CD14-positive monocyte (primary cell): ENCODE measurements at regions not wholly inside any gene's neighbourhood (a gene's known extent, or its start where the extent isn't known, plus 50 kb on each side); places are given as distances from the start of the nearest gene placed in this dataset.

ENCODE experiments used
- DNase-seq, 3 donors: peaks; one replicate each; pipeline ENCODE4 v3.0.0-alpha.2; 2011 to 2022
- H2AFZ ChIP-seq: 2 replicates; pipeline ENCODE4 v1.6.0; 2012; ENCODE audit warnings: mild to moderate bottlenecking, low read depth, low read length, inconsistent platforms; ENCODE audit not compliant: insufficient read depth, poor library complexity, severe bottlenecking
- H3K27ac ChIP-seq, 2 donors: 1 replicate in 1 of 2; 2 replicates in 1 of 2; pipeline ENCODE4 v1.5.1; 2012 to 2013; ENCODE audit warnings: low read length in 2 of 2, control low read depth in 1 of 2, inconsistent platforms in 1 of 2, low read depth in 1 of 2, mild to moderate bottlenecking in 1 of 2
- H3K27me3 ChIP-seq, 2 donors: one replicate each; pipeline versions ENCODE4 v1.6.0 to v1.6.1; 2011 to 2013; ENCODE audit warnings: low read length in 2 of 2; ENCODE audit not compliant: control insufficient read depth in 2 of 2, insufficient read depth in 2 of 2
- H3K36me3 ChIP-seq, 2 donors: replicated peaks in 1 of 2; 1 replicate in 1 of 2; 2 replicates in 1 of 2; pipeline versions ENCODE4 v1.5.1 to v1.6.1; 2012 to 2013; ENCODE audit warnings: low read length in 2 of 2, control low read depth in 1 of 2, inconsistent platforms in 1 of 2, mild to moderate bottlenecking in 1 of 2; ENCODE audit not compliant: insufficient read depth in 2 of 2, control insufficient read depth in 1 of 2
- H3K4me1 ChIP-seq, 2 donors: 1 replicate in 1 of 2; 2 replicates in 1 of 2; pipeline versions ENCODE4 v1.5.1 to v1.6.1; 2012 to 2013; ENCODE audit warnings: low read length in 2 of 2, control low read depth in 1 of 2, inconsistent platforms in 1 of 2, mild to moderate bottlenecking in 1 of 2, moderate library complexity in 1 of 2; ENCODE audit not compliant: insufficient read depth in 2 of 2, control insufficient read depth in 1 of 2
- H3K4me2 ChIP-seq: replicated peaks from 2 replicates; pipeline ENCODE3; 2012; ENCODE audit warnings: low read length, moderate library complexity, mild to moderate bottlenecking; ENCODE audit not compliant: poor library complexity, severe bottlenecking; ENCODE audit errors: extremely low read depth
- H3K4me3 ChIP-seq, 3 experiments: fragments of 200-600 bp in 1 of 3; sonication (generic) in 1 of 3; replicated peaks in 1 of 3; 1 replicate in 2 of 3; 2 replicates in 1 of 3; pipeline ENCODE4 v1.5.1; 2011 to 2013; ENCODE audit warnings: low read length in 3 of 3, mild to moderate bottlenecking in 3 of 3, control low read depth in 2 of 3, low read depth in 2 of 3, inconsistent platforms in 1 of 3, moderate library complexity in 1 of 3
- H3K79me2 ChIP-seq: 2 replicates; pipeline ENCODE4 v1.6.0; 2012; ENCODE audit warnings: mild to moderate bottlenecking, control low read depth, inconsistent platforms, low read length, moderate library complexity; ENCODE audit not compliant: insufficient read depth
- H3K9ac ChIP-seq: 2 replicates; pipeline ENCODE4 v1.6.0; 2017; ENCODE audit warnings: low read length, mild to moderate bottlenecking; ENCODE audit not compliant: insufficient read depth, poor library complexity, severe bottlenecking
- H3K9me3 ChIP-seq, 2 donors: replicated peaks in 1 of 2; 1 replicate in 1 of 2; 2 replicates in 1 of 2; pipeline versions ENCODE4 v1.5.1 to v1.6.1; 2012 to 2013; ENCODE audit warnings: low read length in 2 of 2, control low read depth in 1 of 2; ENCODE audit not compliant: control insufficient read depth in 1 of 2, insufficient read depth in 1 of 2
- H4K20me1 ChIP-seq: 2 replicates; pipeline ENCODE4 v1.6.0; 2012; ENCODE audit warnings: mild to moderate bottlenecking, low read length, control low read depth, moderate library complexity; ENCODE audit not compliant: insufficient read depth
- H3K27ac Mint-ChIP-seq, 7 donors: one replicate each; pipeline ENCODE4 v1.8.0; 2020; ENCODE audit warnings: mild to moderate bottlenecking in 7 of 7, mixed read lengths in 7 of 7, moderate library complexity in 6 of 7, inconsistent platforms in 2 of 7
- H3K27me3 Mint-ChIP-seq, 3 donors: one replicate each; pipeline ENCODE4 v1.8.0; 2021 to 2022; ENCODE audit warnings: low read depth in 3 of 3, mild to moderate bottlenecking in 3 of 3, mixed read lengths in 3 of 3, moderate library complexity in 3 of 3, inconsistent platforms in 1 of 3
- H3K36me3 Mint-ChIP-seq, 2 donors: one replicate each; pipeline ENCODE4 v1.8.0; 2020; ENCODE audit warnings: mixed read lengths in 2 of 2, inconsistent platforms in 1 of 2, mild to moderate bottlenecking in 1 of 2
- H3K4me1 Mint-ChIP-seq: one replicate; pipeline ENCODE4 v1.8.0; 2020; ENCODE audit warnings: mild to moderate bottlenecking, mixed read lengths
- H3K4me3 Mint-ChIP-seq, 2 donors: one replicate each; pipeline ENCODE4 v1.8.0; 2020; ENCODE audit warnings: mild to moderate bottlenecking in 2 of 2, mixed read lengths in 2 of 2, moderate library complexity in 1 of 2
- H3K9me3 Mint-ChIP-seq, 7 donors: one replicate each; pipeline ENCODE4 v1.8.0; 2020 to 2022; ENCODE audit warnings: mixed read lengths in 7 of 7, mild to moderate bottlenecking in 6 of 7, moderate library complexity in 6 of 7, inconsistent platforms in 2 of 7
- CTCF ChIP-seq: fragments of 200-600 bp; IDR thresholded peaks from one replicate; pipeline ENCODE4 v1.8.0; 2022; ENCODE audit warnings: antibody characterized with exemption, mild to moderate bottlenecking
- WGBS: methylation state at CpG from one replicate; pipeline ENCODE4 v1.1.5; 2013; ENCODE audit warnings: missing lambda C conversion rate; ENCODE audit not compliant: insufficient coverage; 5-methylcytosine and 5-hydroxymethylcytosine counted together
- intact Hi-C, 2 donors: fragments of 100-400 bp; cut with micrococcal nuclease; formaldehyde crosslinking; loops; one replicate each; pipeline versions ENCODE4 v1.15.0 to v1.15.1; 2023

DNA sequence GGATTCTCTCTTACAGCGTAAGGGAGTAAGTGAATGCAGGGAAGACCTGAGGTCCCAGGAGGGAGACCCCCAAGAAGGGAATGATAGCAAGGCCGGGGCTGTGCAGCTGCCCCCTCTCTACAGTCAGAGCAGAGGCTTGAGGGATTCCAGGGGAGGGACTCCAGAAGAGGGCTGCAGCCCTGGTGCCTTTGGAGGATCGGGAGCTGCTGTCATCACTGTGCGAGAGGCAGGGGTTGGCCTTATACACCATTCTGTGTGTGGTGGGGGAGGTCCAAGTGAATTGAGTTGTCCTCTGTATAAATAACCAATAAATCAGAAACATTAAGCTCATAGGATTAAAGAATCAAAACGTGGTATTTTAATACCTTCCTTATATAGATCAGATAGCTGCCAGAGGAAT, 114.9 kb downstream of the GLI2 start:
- Histone ChIP-seq H3K4me1 (no peaks in the 10 kb centered on the region), H3K27me3 (no peaks in the 10 kb centered on the region), H3K4me2 (no peak overlapping the region), H2AFZ (no peak overlapping the region), H3K27ac (no peak overlapping the region), H3K9me3 (peaks cover 0 to 3% of the 10 kb centered on the region in 2 donors), H3K4me3 (no peak overlapping the region), H3K79me2 (no peaks in the 10 kb centered on the region), H4K20me1 (no peaks in the 10 kb centered on the region), H3K9ac (no peak overlapping the region), H3K36me3 (no peaks in the 10 kb centered on the region)
- intact Hi-C loops = no loop called here
- peaks cover 0 to 13% (median 2%) of the 10 kb centered on the region in 7 donors for H3K9me3 Mint-ChIP-seq
- H3K4me1 Mint-ChIP-seq = no peaks in the 10 kb centered on the region
- no peak overlapping the region for H3K4me3 Mint-ChIP-seq
- no peak for TF ChIP-seq CTCF
- WGBS = no CpG with 5 or more reads among the region's 5 CpGs
- no peak overlapping the region for H3K27ac Mint-ChIP-seq
- peaks cover 0 to 2% (median 1%) of the 10 kb centered on the region in 3 donors for H3K27me3 Mint-ChIP-seq
- DNase-seq = no peak
- no peaks in the 10 kb centered on the region for H3K36me3 Mint-ChIP-seq

- no peaks in the 10 kb centered on the region for H3K4me1 Mint-ChIP-seq
- WGBS = 75% methylated on average over 1 of the region's 3 CpGs
- Histone ChIP-seq H3K9me3 (peaks cover 0 to 3% of the 10 kb centered on the region in 2 donors), H3K4me2 (no peak overlapping the region), H3K9ac (no peak overlapping the region), H4K20me1 (no peaks in the 10 kb centered on the region), H3K27me3 (no peaks in the 10 kb centered on the region), H3K4me1 (no peaks in the 10 kb centered on the region), H3K79me2 (no peaks in the 10 kb centered on the region), H3K27ac (no peak overlapping the region), H3K4me3 (no peak overlapping the region), H2AFZ (no peak overlapping the region), H3K36me3 (no peaks in the 10 kb centered on the region)
- intact Hi-C loops = no loop called here
- TF ChIP-seq CTCF = no peak
- peaks cover 0 to 13% (median 2%) of the 10 kb centered on the region in 7 donors for H3K9me3 Mint-ChIP-seq
- H3K36me3 Mint-ChIP-seq = no peaks in the 10 kb centered on the region
- no peak overlapping the region for H3K4me3 Mint-ChIP-seq
- H3K27me3 Mint-ChIP-seq = peaks cover 0 to 2% (median 0%) of the 10 kb centered on the region in 3 donors
- DNase-seq = no peak
- no peak overlapping the region for H3K27ac Mint-ChIP-seq
These were observed 115.6 kb downstream of the GLI2 start for GRCh38 chr2:120851116-120851773.
